HFF-Myc (cell line): ENCODE measurements at regions not wholly inside any gene's neighbourhood (a gene's known extent, or its start where the extent isn't known, plus 50 kb on each side); places are given as distances from the start of the nearest gene placed in this dataset.

Experiments
- DNase-seq: peaks from one replicate; pipeline ENCODE4 v3.0.0-alpha.2; 2011; ENCODE audit warnings: low read depth; ENCODE audit errors: extremely low read depth
- H3K4me3 ChIP-seq: replicated peaks from 2 replicates; pipeline ENCODE4 v1.5.1; 2011; ENCODE audit warnings: low read depth, mild to moderate bottlenecking, control low read depth, low read length
- CTCF ChIP-seq: IDR thresholded peaks from 2 replicates; pipeline ENCODE4 v1.5.1; 2012; ENCODE audit warnings: mild to moderate bottlenecking, low read depth, low read length, control low read depth; ENCODE audit errors: missing control alignments

- no peak overlapping the region for H3K4me3 ChIP-seq
- TF ChIP-seq CTCF: no peak
- DNase-seq: no peak
Measured at GRCh38 chr13:67754012-67754411, 523.9 kb upstream of the PCDH9 start.

GRCh38 chr13:67752759-67753158 is 522.6 kb upstream of the PCDH9 start:
- DNase-seq: no peak
- TF ChIP-seq CTCF: no peak
- H3K4me3 ChIP-seq: no peak overlapping the region

- no peak for DNase-seq
- no peak for TF ChIP-seq CTCF
- H3K4me3 ChIP-seq: no peak overlapping the region
Measured at GRCh38 chr13:67742478-67742877, 512.3 kb upstream of the PCDH9 start.

GRCh38 chr13:67740871-67741535 is 510.9 kb upstream of the PCDH9 start:
- TF ChIP-seq CTCF: no peak
- DNase-seq: no peak
- H3K4me3 ChIP-seq: no peak overlapping the region

- no peak overlapping the region for H3K4me3 ChIP-seq
- no peak for DNase-seq
- TF ChIP-seq CTCF: no peak
Measured at GRCh38 chr13:67736646-67737420, 506.7 kb upstream of the PCDH9 start.

GRCh38 chr13:67735651-67736050 is 505.5 kb upstream of the PCDH9 start:
- no peak for TF ChIP-seq CTCF
- DNase-seq: no peak
- H3K4me3 ChIP-seq: no peak overlapping the region
